Parathyroid adenoma (tissue), 2 donors: ENCODE measurements at regions not wholly inside any gene's neighbourhood (a gene's known extent, or its start where the extent isn't known, plus 50 kb on each side); places are given as distances from the start of the nearest gene placed in this dataset.

Experiments used
- H2AFZ ChIP-seq: fragments of 300-600 bp; sonication (generic); one replicate; pipeline ENCODE4 v1.7.0; 2017; ENCODE audit warnings: antibody characterized with exemption, mild to moderate bottlenecking
- H3K27ac ChIP-seq: fragments of 300-600 bp; sonication (generic); one replicate; pipeline ENCODE4 v1.7.0; 2017
- H3K27me3 ChIP-seq: fragments of 300-600 bp; sonication (generic); one replicate; pipeline ENCODE4 v1.7.0; 2017; ENCODE audit warnings: low read length; ENCODE audit not compliant: control insufficient read depth, insufficient read depth
- H3K36me3 ChIP-seq: fragments of 300-600 bp; sonication (generic); one replicate; pipeline ENCODE4 v1.7.0; 2017; ENCODE audit warnings: low read length; ENCODE audit not compliant: control insufficient read depth, insufficient read depth
- H3K4me1 ChIP-seq: fragments of 300-600 bp; sonication (generic); one replicate; pipeline ENCODE4 v1.7.0; 2017; ENCODE audit warnings: control low read depth
- H3K4me2 ChIP-seq: fragments of 300-600 bp; sonication (generic); one replicate; pipeline ENCODE4 v1.7.0; 2017; ENCODE audit warnings: low read length
- H3K4me3 ChIP-seq: fragments of 300-600 bp; sonication (generic); one replicate; pipeline ENCODE4 v1.7.0; 2017; ENCODE audit warnings: low read depth, low read length
- H3K79me2 ChIP-seq: fragments of 300-600 bp; sonication (generic); one replicate; pipeline ENCODE4 v1.7.0; 2017; ENCODE audit warnings: control low read depth
- H3K9ac ChIP-seq: fragments of 300-600 bp; sonication (generic); one replicate; pipeline ENCODE4 v1.7.0; 2017; ENCODE audit warnings: mild to moderate bottlenecking
- H3K9me3 ChIP-seq: fragments of 300-600 bp; sonication (generic); one replicate; pipeline ENCODE4 v1.7.0; 2017; ENCODE audit warnings: low read length; ENCODE audit not compliant: control insufficient read depth
- TF ChIP-seq, protein P1 (sequence below): fragments of 300-600 bp; sonication (generic); IDR thresholded peaks from one replicate; pipeline ENCODE4 v1.7.0; 2017; ENCODE audit warnings: antibody characterized with exemption, mild to moderate bottlenecking
- donor health status: primary hyperparathyroidism.

GRCh38 chr2:239902749-239903201, 122.4 kb downstream of the NDUFA10 start:
- TF ChIP-seq, protein P1, sequence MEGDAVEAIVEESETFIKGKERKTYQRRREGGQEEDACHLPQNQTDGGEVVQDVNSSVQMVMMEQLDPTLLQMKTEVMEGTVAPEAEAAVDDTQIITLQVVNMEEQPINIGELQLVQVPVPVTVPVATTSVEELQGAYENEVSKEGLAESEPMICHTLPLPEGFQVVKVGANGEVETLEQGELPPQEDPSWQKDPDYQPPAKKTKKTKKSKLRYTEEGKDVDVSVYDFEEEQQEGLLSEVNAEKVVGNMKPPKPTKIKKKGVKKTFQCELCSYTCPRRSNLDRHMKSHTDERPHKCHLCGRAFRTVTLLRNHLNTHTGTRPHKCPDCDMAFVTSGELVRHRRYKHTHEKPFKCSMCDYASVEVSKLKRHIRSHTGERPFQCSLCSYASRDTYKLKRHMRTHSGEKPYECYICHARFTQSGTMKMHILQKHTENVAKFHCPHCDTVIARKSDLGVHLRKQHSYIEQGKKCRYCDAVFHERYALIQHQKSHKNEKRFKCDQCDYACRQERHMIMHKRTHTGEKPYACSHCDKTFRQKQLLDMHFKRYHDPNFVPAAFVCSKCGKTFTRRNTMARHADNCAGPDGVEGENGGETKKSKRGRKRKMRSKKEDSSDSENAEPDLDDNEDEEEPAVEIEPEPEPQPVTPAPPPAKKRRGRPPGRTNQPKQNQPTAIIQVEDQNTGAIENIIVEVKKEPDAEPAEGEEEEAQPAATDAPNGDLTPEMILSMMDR, result no peak

GRCh38 chr2:239898292-239898925, 126.7 kb downstream of the NDUFA10 start:
- Histone ChIP-seq H3K4me3 (no peak overlapping the region), H3K9ac (no peak overlapping the region), H3K9me3 (no peaks in the 10 kb centered on the region), H3K36me3 (no peaks in the 10 kb centered on the region), H3K27ac (no peak overlapping the region), H3K4me1 (no peaks in the 10 kb centered on the region), H2AFZ (no peak overlapping the region), H3K4me2 (no peak overlapping the region), H3K79me2 (no peaks in the 10 kb centered on the region), H3K27me3 (no peaks in the 10 kb centered on the region)
- TF ChIP-seq, protein P1, result no peak

More at GRCh38 chr2:239902749-239903201, 122.4 kb downstream of the NDUFA10 start:
- Histone ChIP-seq H3K79me2 (no peaks in the 10 kb centered on the region), H3K27ac (no peak overlapping the region), H3K4me2 (no peak overlapping the region), H3K36me3 (no peaks in the 10 kb centered on the region), H3K4me1 (no peaks in the 10 kb centered on the region), H3K9ac (no peak overlapping the region), H3K27me3 (no peaks in the 10 kb centered on the region), H2AFZ (no peak overlapping the region), H3K9me3 (no peaks in the 10 kb centered on the region), H3K4me3 (no peak overlapping the region)

- Histone ChIP-seq H3K4me2 (no peak overlapping the region), H3K9me3 (no peaks in the 10 kb centered on the region), H3K4me1 (no peaks in the 10 kb centered on the region), H3K27ac (no peak overlapping the region), H2AFZ (no peak overlapping the region), H3K36me3 (no peaks in the 10 kb centered on the region), H3K27me3 (no peaks in the 10 kb centered on the region), H3K4me3 (no peak overlapping the region), H3K79me2 (no peaks in the 10 kb centered on the region), H3K9ac (no peak overlapping the region)
- TF ChIP-seq, protein P1, result no peak
Measured at GRCh38 chr2:239897596-239898235, 127.4 kb downstream of the NDUFA10 start.

DNA sequence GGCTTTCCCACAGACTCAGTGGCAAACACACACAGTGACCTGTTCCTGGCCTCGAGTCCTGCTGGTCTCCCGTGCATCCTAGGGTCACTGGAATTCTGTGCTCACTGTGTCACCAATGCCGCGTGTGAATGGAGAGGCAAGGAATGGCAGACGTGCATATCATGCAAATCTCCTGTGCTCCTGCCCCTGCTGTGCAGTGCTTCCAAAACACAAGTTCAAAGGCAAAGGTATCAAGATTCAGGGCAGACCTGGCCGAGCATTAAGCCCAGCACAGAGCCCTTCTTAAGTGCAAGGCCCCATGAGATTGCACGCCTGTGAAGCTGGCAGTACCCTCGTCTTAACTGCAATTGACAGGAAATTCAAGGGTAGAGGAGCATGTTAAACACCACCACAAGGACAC, 129.1 kb downstream of the NDUFA10 start:
- TF ChIP-seq, protein P1, result no peak
- no peaks in the 10 kb centered on the region for H3K9me3 ChIP-seq

More for the DNA sequence above, 129.1 kb downstream of the NDUFA10 start:
- no peak overlapping the region for H3K9ac ChIP-seq
- H3K79me2 ChIP-seq, result no peaks in the 10 kb centered on the region
- H3K4me2 ChIP-seq, result no peak overlapping the region
- H3K36me3 ChIP-seq, result no peaks in the 10 kb centered on the region
- no peak overlapping the region for H3K4me3 ChIP-seq
- no peak overlapping the region for H2AFZ ChIP-seq
- H3K4me1 ChIP-seq, result no peaks in the 10 kb centered on the region
- H3K27ac ChIP-seq, result no peak overlapping the region
- H3K27me3 ChIP-seq, result no peaks in the 10 kb centered on the region
